T47D (cell line): ENCODE measurements at regions not wholly inside any gene's neighbourhood (a gene's known extent, or its start where the extent isn't known, plus 50 kb on each side); places are given as distances from the start of the nearest gene placed in this dataset.
"Not testable (repeated sequence)": the region's sequence is repeated elsewhere in the genome, so short reads cannot be mapped to it uniquely, and the experiment has no call there.

ENCODE experiments used
- DNase-seq, 2 experiments: peaks; one replicate each; pipeline versions ENCODE4 v3.0.0 to v3.0.0-alpha.2; 2011 to 2012; ENCODE audit warnings: low read depth in 1 of 2, low spot score in 1 of 2
- in situ Hi-C: cut with HindIII; loops from 2 replicates; pipeline ENCODE4 v1.10.0; 2016; ENCODE audit warnings: low sequenced_read_pairs, low pct_unique_long_range_greater_than_20kb

- in situ Hi-C loops, result not testable (repeated sequence)
These were observed 51.5 kb upstream of the MUC20 start for GRCh38 chr3:195669310-195669709.

GRCh38 chr3:195668131-195668766 lies 52.5 kb upstream of the MUC20 start:
- in situ Hi-C loops, DNase-seq: not testable (repeated sequence)

More at GRCh38 chr3:195669310-195669709, 51.5 kb upstream of the MUC20 start:
- DNase-seq, result not testable (repeated sequence)

- in situ Hi-C loops, DNase-seq: not testable (repeated sequence)
These were observed 55.5 kb upstream of the MUC20 start for GRCh38 chr3:195665311-195665710.

GRCh38 chr3:195664131-195664530 lies 56.6 kb upstream of the MUC20 start:
- DNase-seq, in situ Hi-C loops: not testable (repeated sequence)

- DNase-seq, in situ Hi-C loops: not testable (repeated sequence)
These were observed 61.6 kb upstream of the MUC20 start for GRCh38 chr3:195659136-195659533.

GRCh38 chr3:195658381-195659135 lies 62.2 kb upstream of the MUC20 start:
- DNase-seq, in situ Hi-C loops: not testable (repeated sequence)

GRCh38 chr3:195657475-195658372 lies 63.1 kb upstream of the MUC20 start:
- in situ Hi-C loops, result not testable (repeated sequence)
- peak in 1 of 2 experiments; percentile 93 for DNase-seq

- DNase-seq, in situ Hi-C loops: not testable (repeated sequence)
These were observed 64.7 kb upstream of the MUC20 start for GRCh38 chr3:195656091-195656490.

- DNase-seq, in situ Hi-C loops: not testable (repeated sequence)
These were observed 66.0 kb upstream of the MUC20 start for GRCh38 chr3:195654746-195655145.

GRCh38 chr3:195654138-195654537 lies 66.6 kb upstream of the MUC20 start:
- in situ Hi-C loops, DNase-seq: not testable (repeated sequence)

- in situ Hi-C loops, result not testable (repeated sequence)
These were observed 67.1 kb upstream of the MUC20 start for GRCh38 chr3:195653641-195654040.

GRCh38 chr3:195647912-195648702 lies 64.4 kb upstream of the APOD start:
- in situ Hi-C loops, DNase-seq: not testable (repeated sequence)

More at GRCh38 chr3:195653641-195654040, 67.1 kb upstream of the MUC20 start:
- DNase-seq, result peak in 1 of 2 experiments; percentile 80

- DNase-seq, in situ Hi-C loops: not testable (repeated sequence)
These were observed 62.1 kb upstream of the APOD start for GRCh38 chr3:195645872-195646271.

GRCh38 chr3:195643245-195643644 lies 59.5 kb upstream of the APOD start:
- DNase-seq, in situ Hi-C loops: not testable (repeated sequence)

- in situ Hi-C loops, DNase-seq: not testable (repeated sequence)
These were observed 58.6 kb upstream of the APOD start for GRCh38 chr3:195642311-195642710.

- in situ Hi-C loops, result not testable (repeated sequence)
These were observed 54.7 kb upstream of the APOD start for GRCh38 chr3:195638456-195638855.

More at GRCh38 chr3:195638456-195638855, 54.7 kb upstream of the APOD start:
- not testable (repeated sequence) for DNase-seq
